HG02885 (cell line): ENCODE measurements at regions not wholly inside any gene's neighbourhood (a gene's known extent, or its start where the extent isn't known, plus 50 kb on each side); places are given as distances from the start of the nearest gene placed in this dataset.
"Not testable (repeated sequence)": the region's sequence is repeated elsewhere in the genome, so short reads cannot be mapped to it uniquely, and the experiment has no call there.

Experiments
- ATAC-seq: cut with Tn5 transposase; IDR thresholded peaks from one replicate; pipeline ENCODE4 v1.9.1; 2021; ENCODE audit warnings: mild to moderate bottlenecking; ENCODE audit not compliant: unreplicated experiment, poor library complexity

GRCh38 chr6:146972546-146972945 is 231.7 kb upstream of the STXBP5 start:
- ATAC-seq, result no peak

GRCh38 chr6:146974351-146974750 is 229.9 kb upstream of the STXBP5 start:
- ATAC-seq, result no peak

GRCh38 chr6:146975093-146975492 is 229.1 kb upstream of the STXBP5 start:
- no peak for ATAC-seq

- ATAC-seq, result no peak
These were observed 223.3 kb upstream of the STXBP5 start for GRCh38 chr6:146980900-146981329.

- ATAC-seq, result no peak
These were observed 222.2 kb upstream of the STXBP5 start for GRCh38 chr6:146981981-146982380.

- no peak for ATAC-seq
These were observed 219.8 kb upstream of the STXBP5 start for GRCh38 chr6:146984251-146984924.

- no peak for ATAC-seq
These were observed 219.1 kb upstream of the STXBP5 start for GRCh38 chr6:146985111-146985510.

GRCh38 chr6:146985966-146986365 is 218.3 kb upstream of the STXBP5 start:
- ATAC-seq, result no peak

GRCh38 chr6:146987938-146988337 is 216.3 kb upstream of the STXBP5 start:
- ATAC-seq, result not testable (repeated sequence)

- ATAC-seq, result no peak
These were observed 214.4 kb upstream of the STXBP5 start for GRCh38 chr6:146989860-146990259.

GRCh38 chr6:146990284-146990683 is 213.9 kb upstream of the STXBP5 start:
- ATAC-seq, result no peak

GRCh38 chr6:146990821-146991798 is 213.1 kb upstream of the STXBP5 start:
- ATAC-seq, result no peak

- no peak for ATAC-seq
These were observed 207.2 kb upstream of the STXBP5 start for GRCh38 chr6:146997062-146997461.

GRCh38 chr6:146999766-147000165 is 204.5 kb upstream of the STXBP5 start:
- no peak for ATAC-seq

- no peak for ATAC-seq
These were observed 203.4 kb upstream of the STXBP5 start for GRCh38 chr6:147000545-147001488.

GRCh38 chr6:147001621-147002020 is 202.6 kb upstream of the STXBP5 start:
- no peak for ATAC-seq

GRCh38 chr6:147003186-147003585 is 201.0 kb upstream of the STXBP5 start:
- no peak for ATAC-seq

GRCh38 chr6:147005499-147005898 is 198.7 kb upstream of the STXBP5 start:
- no peak for ATAC-seq

GRCh38 chr6:147007441-147007840 is 196.8 kb upstream of the STXBP5 start:
- ATAC-seq, result no peak

GRCh38 chr6:147009358-147009757 is 194.9 kb upstream of the STXBP5 start:
- no peak for ATAC-seq
